H9 (cell line): ENCODE measurements at regions not wholly inside any gene's neighbourhood (a gene's known extent, or its start where the extent isn't known, plus 50 kb on each side); places are given as distances from the start of the nearest gene placed in this dataset.

ENCODE experiments used
- DNase-seq: peaks from one replicate; pipeline ENCODE4 v3.0.0-alpha.2; 2017
- H2AFZ ChIP-seq: one replicate; pipeline ENCODE4 v1.6.1; 2013; ENCODE audit warnings: mild to moderate bottlenecking, low read length, control low read depth, moderate library complexity
- H2AK5ac ChIP-seq: 2 replicates; pipeline ENCODE4 v1.6.1; 2013; ENCODE audit warnings: low read length, control low read depth, mixed read lengths; ENCODE audit not compliant: insufficient read length
- H2BK120ac ChIP-seq: one replicate; pipeline ENCODE4 v1.6.1; 2013; ENCODE audit warnings: low read depth, mild to moderate bottlenecking, low read length, control low read depth, inconsistent platforms; ENCODE audit not compliant: poor library complexity, severe bottlenecking
- H2BK12ac ChIP-seq: 2 replicates; pipeline ENCODE4 v1.6.1; 2013; ENCODE audit warnings: low read length, control low read depth, mixed read lengths, low read depth; ENCODE audit not compliant: insufficient read length
- H2BK15ac ChIP-seq: 2 replicates; pipeline ENCODE4 v1.6.1; 2013; ENCODE audit warnings: low read depth, low read length, control low read depth
- H2BK20ac ChIP-seq: one replicate; pipeline ENCODE4 v1.6.1; 2013; ENCODE audit warnings: low read depth, mild to moderate bottlenecking, low read length, control low read depth, inconsistent platforms; ENCODE audit not compliant: poor library complexity, severe bottlenecking
- H2BK5ac ChIP-seq: 2 replicates; pipeline ENCODE4 v1.6.1; 2013; ENCODE audit warnings: low read length, control low read depth, mixed read lengths; ENCODE audit not compliant: insufficient read length
- H3K14ac ChIP-seq: 2 replicates; pipeline ENCODE4 v1.6.1; 2013; ENCODE audit warnings: low read length, control low read depth; ENCODE audit not compliant: insufficient read depth
- H3K18ac ChIP-seq: 2 replicates; pipeline ENCODE4 v1.6.1; 2013; ENCODE audit warnings: low read depth, mild to moderate bottlenecking, mixed read lengths, low read length, control low read depth; ENCODE audit not compliant: insufficient read length
- H3K23ac ChIP-seq: 2 replicates; pipeline ENCODE4 v1.6.1; 2013; ENCODE audit warnings: low read length, control low read depth, mixed read lengths, low read depth; ENCODE audit not compliant: insufficient read length
- H3K23me2 ChIP-seq: 2 replicates; pipeline ENCODE4 v1.6.1; 2013; ENCODE audit warnings: low read depth, mild to moderate bottlenecking, mixed read lengths, low read length, control low read depth; ENCODE audit not compliant: insufficient read length, poor library complexity, severe bottlenecking
- H3K27ac ChIP-seq: 2 replicates; pipeline ENCODE4 v1.5.1; 2013; ENCODE audit warnings: low read length, control low read depth, mixed read lengths, low read depth; ENCODE audit not compliant: insufficient read length
- H3K27me3 ChIP-seq: 2 replicates; pipeline ENCODE4 v1.6.1; 2013; ENCODE audit warnings: low read length, control low read depth, inconsistent platforms; ENCODE audit not compliant: insufficient read depth
- H3K4ac ChIP-seq: 2 replicates; pipeline ENCODE4 v1.6.1; 2013; ENCODE audit warnings: low read depth, mild to moderate bottlenecking, control low read depth, inconsistent platforms, low read length, moderate library complexity
- H3K4me1 ChIP-seq: 2 replicates; pipeline ENCODE4 v1.6.1; 2013; ENCODE audit warnings: low read length, control low read depth, inconsistent platforms; ENCODE audit not compliant: insufficient read depth
- H3K4me2 ChIP-seq: 2 replicates; pipeline ENCODE4 v1.6.1; 2013; ENCODE audit warnings: low read length, control low read depth, mixed read lengths; ENCODE audit not compliant: insufficient read length, insufficient read depth
- H3K56ac ChIP-seq: 2 replicates; pipeline ENCODE4 v1.6.1; 2013; ENCODE audit warnings: low read depth, mild to moderate bottlenecking, mixed read lengths, low read length, control low read depth; ENCODE audit not compliant: insufficient read length
- H3K79me1 ChIP-seq: 2 replicates; pipeline ENCODE4 v1.6.1; 2013; ENCODE audit warnings: low read depth, mild to moderate bottlenecking, moderate library complexity, low read length, control low read depth, inconsistent platforms; ENCODE audit not compliant: insufficient read depth, poor library complexity, severe bottlenecking
- H3K79me2 ChIP-seq: 2 replicates; pipeline ENCODE4 v1.6.1; 2013; ENCODE audit warnings: low read length, control low read depth, inconsistent platforms; ENCODE audit not compliant: insufficient read depth
- H3K9ac ChIP-seq: 2 replicates; pipeline ENCODE4 v1.6.1; 2013; ENCODE audit warnings: low read length, control low read depth, mixed read lengths; ENCODE audit not compliant: insufficient read length; ENCODE audit errors: extremely low read depth
- H3K9me3 ChIP-seq: one replicate; pipeline ENCODE4 v1.6.1; 2013; ENCODE audit warnings: low read depth, low read length, inconsistent platforms; ENCODE audit not compliant: control insufficient read depth
- H3T11ph ChIP-seq: one replicate; pipeline ENCODE4 v1.6.1; 2013; ENCODE audit warnings: mild to moderate bottlenecking, low read length, control low read depth, inconsistent platforms
- H4K20me1 ChIP-seq: one replicate; pipeline ENCODE4 v1.6.1; 2013; ENCODE audit not compliant: control insufficient read depth, insufficient read length, insufficient read depth
- H4K5ac ChIP-seq: 2 replicates; pipeline ENCODE4 v1.6.1; 2013; ENCODE audit warnings: low read depth, mild to moderate bottlenecking, mixed read lengths, low read length, control low read depth; ENCODE audit not compliant: insufficient read length
- H4K8ac ChIP-seq: replicated peaks from 2 replicates; pipeline ENCODE4 v1.6.1; 2013; ENCODE audit warnings: low read length, control low read depth, mixed read lengths, low read depth; ENCODE audit not compliant: insufficient read length
- H4K91ac ChIP-seq: 2 replicates; pipeline ENCODE4 v1.6.1; 2013; ENCODE audit warnings: low read depth, mild to moderate bottlenecking, moderate library complexity, mixed read lengths, low read length, control low read depth; ENCODE audit not compliant: insufficient read length
- H3K27ac Mint-ChIP-seq, 3 experiments: 2 replicates in 2 of 3; 3 replicates in 1 of 3; pipeline ENCODE4 v1.8.0; 2020 to 2021; ENCODE audit warnings: mixed read lengths in 3 of 3, mild to moderate bottlenecking in 1 of 3, moderate library complexity in 1 of 3
- H3K27me3 Mint-ChIP-seq: 2 replicates; pipeline ENCODE4 v1.8.0; 2021; ENCODE audit warnings: low read depth, mild to moderate bottlenecking, moderate library complexity, mixed read lengths
- H3K36me3 Mint-ChIP-seq, 3 experiments: 2 replicates in 2 of 3; 3 replicates in 1 of 3; pipeline ENCODE4 v1.8.0; 2020 to 2021; ENCODE audit warnings: low read depth in 3 of 3, mixed read lengths in 3 of 3; ENCODE audit not compliant: insufficient read depth in 1 of 3
- H3K4me1 Mint-ChIP-seq, 2 experiments: 2 replicates each; pipeline ENCODE4 v1.8.0; 2020; ENCODE audit warnings: mixed read lengths in 2 of 2
- H3K4me3 Mint-ChIP-seq, 2 experiments: 2 replicates in 1 of 2; 3 replicates in 1 of 2; pipeline ENCODE4 v1.8.0; 2020 to 2021; ENCODE audit warnings: mild to moderate bottlenecking in 2 of 2, mixed read lengths in 2 of 2, moderate library complexity in 1 of 2
- H3K9me3 Mint-ChIP-seq, 2 experiments: 2 replicates in 1 of 2; 3 replicates in 1 of 2; pipeline ENCODE4 v1.8.0; 2020; ENCODE audit warnings: mild to moderate bottlenecking in 2 of 2, mixed read lengths in 2 of 2, moderate library complexity in 1 of 2
- CTCF ChIP-seq: fragments of 200-600 bp; sonication (generic); conservative IDR thresholded peaks from 3 replicates; pipeline ENCODE4 v1.8.0; 2021; ENCODE audit warnings: antibody characterized with exemption, mild to moderate bottlenecking
- WGBS: extraction: QIAGEN DNeasy Blood & Tissue Kit; methylation state at CpG from one replicate; pipeline ENCODE4 v1.1.7; 2013; ENCODE audit warnings: missing lambda C conversion rate, low lambda C conversion rate, mixed read lengths; ENCODE audit not compliant: insufficient read length; ENCODE audit errors: extremely low coverage; 5-methylcytosine and 5-hydroxymethylcytosine counted together

- H4K20me1 ChIP-seq = no peaks in the 10 kb centered on the region
Measured at GRCh38 chr10:65555192-65555591, 1370.6 kb upstream of the LRRTM3 start.

More at GRCh38 chr10:65555192-65555591, 1370.6 kb upstream of the LRRTM3 start:
- Mint-ChIP-seq H3K9me3 (no peaks in the 10 kb centered on the region), H3K27ac (no peak overlapping the region), H3K36me3 (no peaks in the 10 kb centered on the region), H3K4me1 (0 out of 4 replicates have a peak, but pooled peaks cover 0 to 3% of the 10 kb centered on the region in 2 experiments), H3K27me3 (no peaks in the 10 kb centered on the region), H3K4me3 (no peak overlapping the region)
- Histone ChIP-seq H3K4ac (no peak overlapping the region), H3K9ac (no peak overlapping the region), H3K27me3 (no peaks in the 10 kb centered on the region), H2BK12ac (no peak overlapping the region), H2BK15ac (no peak overlapping the region), H3T11ph (no peak overlapping the region), H3K56ac (no peak overlapping the region), H2BK120ac (no peak overlapping the region), H3K23ac (no peak overlapping the region), H3K4me2 (no peak overlapping the region), H3K23me2 (no peaks in the 10 kb centered on the region), H2AFZ (peak overlapping the region; percentile 59), H3K79me1 (no peaks in the 10 kb centered on the region), H3K14ac (no peak overlapping the region), H3K9me3 (no peaks in the 10 kb centered on the region), H4K91ac (no peak overlapping the region), H4K5ac (no peak overlapping the region), H3K27ac (no peak overlapping the region), H3K79me2 (no peaks in the 10 kb centered on the region), H2AK5ac (no peak overlapping the region), H4K8ac (no peak overlapping the region), H3K18ac (no peak overlapping the region), H2BK5ac (no peak overlapping the region), H3K4me1 (no peaks in the 10 kb centered on the region), H2BK20ac (no peak overlapping the region)
- no CpG with 5 or more reads among the region's 5 CpGs for WGBS
- DNase-seq = peak; percentile 43
- peak; percentile 31; the same call in 2 of the 3 replicates for TF ChIP-seq CTCF
